IPS DF 6.9 (cell line): ENCODE measurements at regions not wholly inside any gene's neighbourhood (a gene's known extent, or its start where the extent isn't known, plus 50 kb on each side); places are given as distances from the start of the nearest gene placed in this dataset.

Source experiments
- DNase-seq: peaks from one replicate; pipeline ENCODE4 v3.0.0-alpha.2; 2013; ENCODE audit warnings: low read depth, low spot score
- H3K27ac ChIP-seq: one replicate; pipeline ENCODE4 v1.5.1; 2013; ENCODE audit warnings: low read length, control low read depth
- H3K27me3 ChIP-seq: 2 replicates; pipeline ENCODE4 v1.6.1; 2013; ENCODE audit warnings: mild to moderate bottlenecking, low read length; ENCODE audit not compliant: control insufficient read depth, insufficient read depth
- H3K36me3 ChIP-seq: 2 replicates; pipeline ENCODE4 v1.6.1; 2013; ENCODE audit warnings: low read length; ENCODE audit not compliant: control insufficient read depth, insufficient read depth
- H3K4me1 ChIP-seq: 2 replicates; pipeline ENCODE4 v1.6.1; 2013; ENCODE audit warnings: low read length; ENCODE audit not compliant: control insufficient read depth, insufficient read depth
- H3K4me3 ChIP-seq: 2 replicates; pipeline ENCODE4 v1.5.1; 2013; ENCODE audit warnings: mild to moderate bottlenecking, low read length
- H3K9me3 ChIP-seq: 2 replicates; pipeline ENCODE4 v1.6.1; 2013; ENCODE audit warnings: low read length, inconsistent platforms; ENCODE audit not compliant: control insufficient read depth, insufficient read depth
- WGBS: extraction: QIAGEN DNeasy Blood & Tissue Kit; methylation state at CpG from one replicate; pipeline ENCODE4 v1.1.7; 2013; ENCODE audit warnings: mixed read lengths, missing lambda C conversion rate; ENCODE audit not compliant: insufficient read length, insufficient coverage; 5-methylcytosine and 5-hydroxymethylcytosine counted together

DNA sequence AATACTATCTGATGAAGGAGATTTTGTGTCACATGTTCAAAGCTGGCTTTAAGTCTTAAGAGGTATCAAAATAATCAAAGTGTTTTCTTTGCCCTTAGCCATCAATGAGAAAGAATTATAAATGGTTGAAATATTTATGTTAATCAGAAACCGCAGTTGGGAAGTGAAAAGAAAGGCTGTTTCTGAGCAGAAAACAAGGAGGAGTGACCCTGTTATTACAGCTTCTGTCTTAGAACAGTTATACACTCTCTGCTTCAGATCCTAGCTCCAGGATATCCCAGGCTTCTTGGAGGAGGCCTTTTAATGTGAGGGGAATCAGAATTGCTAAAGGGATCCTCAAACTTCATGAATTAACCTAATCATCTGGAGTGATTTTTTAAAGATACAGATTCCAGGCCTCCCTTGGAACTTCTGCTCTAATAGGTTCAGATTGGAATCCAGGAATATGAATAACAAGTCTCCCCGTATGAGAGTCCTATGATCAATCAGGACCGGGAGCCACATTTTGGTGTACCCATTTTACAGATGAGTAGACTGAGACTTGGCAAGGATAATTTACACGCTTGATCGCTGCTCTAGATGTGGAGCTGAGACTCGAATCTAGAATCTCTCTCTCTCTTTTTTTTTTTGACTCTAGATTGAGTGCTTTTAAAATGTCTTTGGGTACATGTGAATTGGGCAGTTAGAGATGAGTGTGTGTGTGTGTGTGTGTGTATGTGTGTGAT lies 50.8 kb upstream of the JAG1 start:
- no peak for DNase-seq
- Histone ChIP-seq H3K36me3 (no peaks in the 10 kb centered on the region), H3K27ac (no peak overlapping the region), H3K4me3 (no peak overlapping the region), H3K4me1 (no peaks in the 10 kb centered on the region), H3K9me3 (no peaks in the 10 kb centered on the region), H3K27me3 (no peaks in the 10 kb centered on the region)
- no CpG with 5 or more reads among the region's 6 CpGs for WGBS

DNA sequence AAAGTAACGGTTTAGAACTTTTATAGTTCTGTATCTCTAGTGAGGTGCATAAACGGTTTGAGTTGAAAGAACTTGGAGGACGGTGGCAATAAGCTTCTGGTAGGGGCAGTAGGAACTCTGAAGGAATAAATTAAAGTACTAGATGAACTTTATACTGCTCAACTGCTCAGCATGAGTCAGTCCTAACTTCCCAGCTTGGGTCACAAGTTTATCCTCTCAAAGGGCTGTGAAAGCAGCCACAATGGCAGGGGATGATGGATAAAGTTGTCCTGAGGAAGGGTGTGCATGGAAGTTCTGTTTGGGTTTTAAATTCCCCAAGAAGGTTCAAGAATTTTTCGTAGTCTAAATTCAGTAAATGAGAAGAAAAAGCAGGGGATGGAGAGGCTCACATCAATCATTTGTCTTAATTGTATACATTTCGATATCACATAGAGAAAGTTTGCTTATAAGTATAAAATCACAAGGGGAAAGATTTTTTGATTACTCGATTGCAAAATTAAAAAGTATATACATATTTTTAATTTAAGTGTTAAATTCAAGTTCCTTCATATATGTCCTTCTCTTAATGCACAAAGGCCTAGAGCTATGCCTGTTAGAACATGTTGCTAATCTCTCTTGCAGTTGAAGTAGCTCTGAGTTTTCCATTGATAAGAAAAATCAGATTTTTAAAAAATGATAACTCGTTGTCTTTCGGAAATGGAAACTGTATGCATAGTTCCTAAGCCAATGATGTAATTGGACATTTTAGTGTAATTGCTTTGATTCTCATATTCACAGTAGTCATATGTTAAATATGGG lies 55.3 kb upstream of the JAG1 start:
- no peaks in the 10 kb centered on the region for H3K27me3 ChIP-seq
- H3K4me3 ChIP-seq: no peak overlapping the region
- no peaks in the 10 kb centered on the region for H3K9me3 ChIP-seq
- DNase-seq: no peak
- no peaks in the 10 kb centered on the region for H3K36me3 ChIP-seq
- H3K27ac ChIP-seq: no peak overlapping the region
- H3K4me1 ChIP-seq: no peaks in the 10 kb centered on the region
- no CpG with 5 or more reads among the region's 8 CpGs for WGBS

DNA sequence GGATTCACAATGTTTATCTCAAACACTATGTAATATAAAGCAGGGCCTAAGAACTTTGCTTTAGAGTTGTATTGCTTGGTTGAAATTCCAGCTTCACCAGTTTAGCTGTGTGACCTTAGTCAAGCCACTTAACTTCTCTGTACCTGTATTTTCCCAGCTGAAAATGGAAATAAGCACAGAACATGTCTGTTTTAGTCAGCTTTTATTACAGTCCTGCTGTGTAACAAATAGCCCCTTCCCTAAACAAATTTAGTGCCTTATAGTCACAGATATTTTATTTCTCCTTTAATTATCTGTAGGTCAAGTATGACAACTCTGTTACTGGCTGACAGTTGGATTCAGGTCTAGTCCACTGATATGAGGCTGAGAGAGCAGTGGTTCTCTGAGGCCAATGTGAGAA lies 56.0 kb upstream of the JAG1 start:
- no peaks in the 10 kb centered on the region for H3K9me3 ChIP-seq
- no peak overlapping the region for H3K4me3 ChIP-seq
- H3K27me3 ChIP-seq: no peaks in the 10 kb centered on the region
- no peak for DNase-seq
- no peaks in the 10 kb centered on the region for H3K4me1 ChIP-seq
- no peak overlapping the region for H3K27ac ChIP-seq
- H3K36me3 ChIP-seq: no peaks in the 10 kb centered on the region

- H3K36me3 ChIP-seq: no peaks in the 10 kb centered on the region
- no peak overlapping the region for H3K27ac ChIP-seq
- WGBS: 100% methylated on average over 1 of the region's 1 CpG
- no peaks in the 10 kb centered on the region for H3K9me3 ChIP-seq
- H3K27me3 ChIP-seq: no peaks in the 10 kb centered on the region
- no peak overlapping the region for H3K4me3 ChIP-seq
- H3K4me1 ChIP-seq: no peaks in the 10 kb centered on the region
- DNase-seq: no peak
Measured at GRCh38 chr20:10730629-10731183, 56.9 kb upstream of the JAG1 start.

DNA sequence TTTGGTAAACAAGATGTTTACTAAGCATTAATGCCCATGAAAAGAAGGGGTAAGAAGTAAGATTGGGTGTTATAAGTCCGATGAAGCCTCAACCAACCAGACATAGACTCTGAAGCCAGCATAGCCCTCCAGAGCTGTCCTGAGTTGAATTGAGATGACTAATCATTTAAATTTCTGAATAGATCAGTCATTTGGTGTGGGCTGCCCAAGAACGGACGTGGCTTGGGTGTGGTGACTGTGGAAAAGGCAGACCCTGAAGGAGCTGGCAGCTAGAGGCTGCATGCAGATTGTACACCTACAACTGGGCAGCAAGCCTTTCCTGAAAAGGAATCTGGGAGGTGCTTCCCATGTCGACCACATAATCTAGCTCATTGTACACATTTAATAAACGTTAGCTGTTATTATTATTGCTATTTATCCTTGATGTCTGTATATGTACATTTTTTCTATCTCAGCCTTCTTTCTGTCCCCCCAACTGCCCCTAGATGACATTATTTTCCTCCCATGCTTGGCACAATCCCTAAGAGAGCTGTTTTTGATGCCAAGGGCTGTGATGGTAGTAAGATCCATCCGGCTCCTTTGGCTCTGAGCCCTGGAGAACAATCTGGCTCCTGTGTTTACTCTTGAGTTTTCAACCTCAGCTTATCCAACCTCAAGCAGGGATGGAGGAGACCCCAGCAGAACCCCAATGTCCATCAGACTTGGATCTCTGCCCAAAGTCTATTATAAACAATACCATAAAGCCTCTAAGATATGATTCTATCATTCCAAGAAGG lies 57.6 kb upstream of the JAG1 start:
- WGBS: no CpG with 5 or more reads among the region's 6 CpGs

GRCh38 chr20:10733122-10733521 lies 59.3 kb upstream of the JAG1 start:
- no CpG with 5 or more reads among the region's 1 CpG for WGBS
- no peak for DNase-seq
- Histone ChIP-seq H3K4me3 (no peak overlapping the region), H3K36me3 (no peaks in the 10 kb centered on the region), H3K9me3 (no peaks in the 10 kb centered on the region), H3K4me1 (no peaks in the 10 kb centered on the region), H3K27ac (no peak overlapping the region), H3K27me3 (no peaks in the 10 kb centered on the region)

More for the DNA sequence above, 57.6 kb upstream of the JAG1 start:
- Histone ChIP-seq H3K36me3 (no peaks in the 10 kb centered on the region), H3K4me1 (no peaks in the 10 kb centered on the region), H3K27me3 (no peaks in the 10 kb centered on the region), H3K27ac (no peak overlapping the region), H3K4me3 (no peak overlapping the region), H3K9me3 (no peaks in the 10 kb centered on the region)
- DNase-seq: no peak

DNA sequence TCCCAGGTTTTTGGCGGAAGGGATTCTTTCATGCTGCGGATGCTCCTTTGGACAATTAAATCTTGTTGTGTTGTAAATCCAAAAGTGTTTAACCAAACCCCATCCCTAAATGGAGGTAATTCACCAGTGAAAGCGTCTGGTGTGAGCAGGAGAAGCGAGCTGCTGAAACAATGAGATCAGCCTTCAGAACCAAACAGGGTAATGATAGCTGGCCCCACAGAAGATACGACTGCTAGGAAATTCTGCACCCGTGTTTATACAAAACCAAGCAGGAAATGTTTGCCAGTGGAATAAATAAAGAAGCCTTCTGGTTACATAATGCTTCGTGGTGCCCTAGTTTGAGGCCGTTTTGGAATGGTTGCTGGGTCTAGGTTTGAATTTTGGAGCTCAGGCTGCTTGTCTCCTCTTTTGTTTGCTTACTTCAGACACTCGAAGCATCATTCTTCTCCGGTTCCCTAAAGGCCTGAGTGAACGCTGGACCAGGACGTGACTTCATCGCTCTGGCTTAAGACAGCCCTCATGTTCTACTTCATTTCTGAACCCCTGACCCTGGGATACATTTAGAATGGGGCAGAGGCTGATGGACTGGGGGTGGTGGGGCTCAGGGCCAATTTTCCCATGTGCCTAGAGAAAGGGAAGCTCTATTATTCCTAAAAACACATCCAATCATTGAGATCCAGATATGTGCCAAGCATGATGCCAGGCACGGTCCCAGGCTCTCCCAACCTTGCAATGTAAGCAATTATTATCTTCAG lies 61.6 kb upstream of the JAG1 start:
- no peak for DNase-seq
- WGBS: no CpG with 5 or more reads among the region's 14 CpGs
- H3K36me3 ChIP-seq: no peaks in the 10 kb centered on the region
- no peak overlapping the region for H3K4me3 ChIP-seq
- no peaks in the 10 kb centered on the region for H3K27me3 ChIP-seq
- H3K27ac ChIP-seq: no peak overlapping the region
- no peaks in the 10 kb centered on the region for H3K9me3 ChIP-seq
- no peaks in the 10 kb centered on the region for H3K4me1 ChIP-seq

DNA sequence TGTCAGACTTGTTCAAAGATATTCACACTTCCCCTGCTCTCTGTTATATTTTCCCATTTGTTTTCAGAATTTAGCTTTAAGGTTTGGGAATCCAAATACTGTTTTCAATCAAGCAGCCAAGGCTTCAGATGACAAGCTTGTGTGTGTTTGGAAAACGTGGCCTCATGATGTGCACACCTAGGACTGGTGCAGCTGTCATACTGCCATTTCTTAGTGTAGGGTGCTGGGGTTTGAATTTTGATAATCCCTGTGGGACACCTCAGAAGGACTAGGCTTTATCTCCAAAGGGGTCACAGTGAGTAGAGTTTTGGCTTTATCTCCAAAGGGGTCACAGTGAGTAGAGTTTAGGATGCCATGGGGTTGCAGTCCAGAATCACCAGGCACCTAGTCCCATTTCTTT lies 65.3 kb upstream of the JAG1 start:
- Histone ChIP-seq H3K36me3 (no peaks in the 10 kb centered on the region), H3K27me3 (no peaks in the 10 kb centered on the region), H3K4me1 (no peaks in the 10 kb centered on the region), H3K9me3 (no peaks in the 10 kb centered on the region), H3K27ac (no peak overlapping the region), H3K4me3 (no peak overlapping the region)
- DNase-seq: no peak
- no CpG with 5 or more reads among the region's 1 CpG for WGBS

DNA sequence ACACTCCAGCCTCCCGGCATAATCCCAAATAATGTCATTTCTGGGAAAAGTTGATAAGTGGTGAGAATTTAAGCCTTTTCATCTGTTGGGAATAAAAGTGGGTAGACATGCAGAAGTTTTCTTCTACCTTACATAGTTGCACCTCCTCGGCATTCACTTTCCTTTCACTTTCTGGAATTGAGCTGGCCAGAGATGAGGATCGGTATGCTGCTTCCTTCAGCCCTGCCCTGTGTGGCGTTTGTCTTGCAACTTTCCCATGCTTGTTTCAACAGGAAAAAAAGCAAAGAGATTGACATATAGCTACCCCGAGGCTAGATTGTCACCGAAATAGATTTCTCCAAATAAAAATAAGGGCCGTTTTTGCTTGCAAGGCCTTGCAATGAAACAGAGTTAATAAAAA lies 65.8 kb upstream of the JAG1 start:
- Histone ChIP-seq H3K9me3 (no peaks in the 10 kb centered on the region), H3K4me1 (no peaks in the 10 kb centered on the region), H3K36me3 (no peaks in the 10 kb centered on the region), H3K27me3 (no peaks in the 10 kb centered on the region), H3K4me3 (no peak overlapping the region), H3K27ac (no peak overlapping the region)
- no CpG with 5 or more reads among the region's 7 CpGs for WGBS
- DNase-seq: no peak

DNA sequence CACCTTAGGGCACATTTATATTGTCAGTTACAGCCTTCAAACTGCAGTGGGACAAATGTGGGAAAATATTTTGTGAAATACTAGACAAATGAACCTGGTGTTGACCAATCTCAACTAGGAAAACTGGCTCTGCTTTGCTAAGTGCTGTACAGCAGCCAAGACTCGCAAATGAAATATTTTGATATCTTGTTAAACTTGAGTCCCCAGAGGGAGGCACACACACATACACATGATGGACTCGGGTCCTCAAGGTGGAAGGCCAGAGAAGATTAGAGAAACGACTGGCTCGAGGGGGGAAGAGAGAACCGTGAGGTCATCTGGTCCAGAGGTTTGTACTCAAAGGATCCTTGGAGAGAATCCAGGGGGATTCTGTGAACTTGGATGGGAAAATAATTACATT lies 67.3 kb upstream of the JAG1 start:
- H3K9me3 ChIP-seq: no peaks in the 10 kb centered on the region
- WGBS: no CpG with 5 or more reads among the region's 5 CpGs

More for the DNA sequence above, 67.3 kb upstream of the JAG1 start:
- no peak for DNase-seq
- Histone ChIP-seq H3K27ac (no peak overlapping the region), H3K4me3 (no peak overlapping the region), H3K27me3 (no peaks in the 10 kb centered on the region), H3K4me1 (no peaks in the 10 kb centered on the region), H3K36me3 (no peaks in the 10 kb centered on the region)
